Neural crest cell (in vitro differentiated cells): ENCODE measurements at regions not wholly inside any gene's neighbourhood (a gene's known extent, or its start where the extent isn't known, plus 50 kb on each side); places are given as distances from the start of the nearest gene placed in this dataset.

ENCODE experiments used
- DNase-seq: peaks from one replicate; pipeline ENCODE4 v3.0.0; 2021; ENCODE audit warnings: low read depth, mixed read lengths, low spot score
- H3K27ac Mint-ChIP-seq: one replicate; pipeline ENCODE4 v1.8.0; 2021; ENCODE audit warnings: mild to moderate bottlenecking, mixed read lengths; ENCODE audit not compliant: unreplicated experiment
- H3K27me3 Mint-ChIP-seq: 2 replicates; pipeline ENCODE4 v1.8.0; 2021; ENCODE audit warnings: low read depth, mild to moderate bottlenecking, mixed read lengths
- H3K36me3 Mint-ChIP-seq: 2 replicates; pipeline ENCODE4 v1.8.0; 2021; ENCODE audit warnings: low read depth, mild to moderate bottlenecking, mixed read lengths
- H3K4me1 Mint-ChIP-seq: 2 replicates; pipeline ENCODE4 v1.8.0; 2021; ENCODE audit warnings: mixed read lengths
- H3K4me3 Mint-ChIP-seq: one replicate; pipeline ENCODE4 v1.8.0; 2021; ENCODE audit warnings: mild to moderate bottlenecking, mixed read lengths
- H3K9me3 Mint-ChIP-seq: 2 replicates; pipeline ENCODE4 v1.8.0; 2021; ENCODE audit warnings: mixed read lengths
- CTCF ChIP-seq: fragments of 200-600 bp; sonication (generic); conservative IDR thresholded peaks from 2 replicates; pipeline ENCODE4 v1.5.0; 2021; ENCODE audit warnings: antibody characterized with exemption, mild to moderate bottlenecking

GRCh38 chr12:92336641-92337040 is 191.0 kb upstream of the BTG1 start:
- no peak for DNase-seq
- no peak for TF ChIP-seq CTCF
- Mint-ChIP-seq H3K4me1 (peaks cover 8% of the 10 kb centered on the region), H3K36me3 (no peaks in the 10 kb centered on the region), H3K9me3 (no peaks in the 10 kb centered on the region), H3K27me3 (no peaks in the 10 kb centered on the region), H3K27ac (no peak overlapping the region), H3K4me3 (no peak overlapping the region)

- Mint-ChIP-seq H3K4me3 (no peak overlapping the region), H3K27me3 (no peaks in the 10 kb centered on the region), H3K9me3 (no peaks in the 10 kb centered on the region), H3K36me3 (no peaks in the 10 kb centered on the region), H3K4me1 (peaks cover 8% of the 10 kb centered on the region), H3K27ac (no peak overlapping the region)
- TF ChIP-seq CTCF: no peak
- no peak for DNase-seq
Observed at GRCh38 chr12:92335831-92336230, 190.2 kb upstream of the BTG1 start.

- Mint-ChIP-seq H3K27ac (no peak overlapping the region), H3K27me3 (no peaks in the 10 kb centered on the region), H3K4me3 (no peak overlapping the region), H3K36me3 (no peaks in the 10 kb centered on the region), H3K4me1 (peaks cover 12% of the 10 kb centered on the region), H3K9me3 (no peaks in the 10 kb centered on the region)
- no peak for DNase-seq
- TF ChIP-seq CTCF: no peak
Observed at GRCh38 chr12:92334552-92334951, 188.9 kb upstream of the BTG1 start.

- Mint-ChIP-seq H3K9me3 (no peaks in the 10 kb centered on the region), H3K4me3 (no peak overlapping the region), H3K36me3 (no peaks in the 10 kb centered on the region), H3K4me1 (peaks cover 12% of the 10 kb centered on the region), H3K27me3 (no peaks in the 10 kb centered on the region), H3K27ac (no peak overlapping the region)
- TF ChIP-seq CTCF: no peak
- no peak for DNase-seq
Observed at GRCh38 chr12:92332552-92332951, 186.9 kb upstream of the BTG1 start.

- no peak overlapping the region for H3K4me3 Mint-ChIP-seq
- TF ChIP-seq CTCF: no peak
- no peaks in the 10 kb centered on the region for H3K9me3 Mint-ChIP-seq
Observed at GRCh38 chr12:92331383-92331782, 185.7 kb upstream of the BTG1 start.

GRCh38 chr12:92330654-92331053 is 185.0 kb upstream of the BTG1 start:
- Mint-ChIP-seq H3K27me3 (no peaks in the 10 kb centered on the region), H3K4me1 (peaks cover 12% of the 10 kb centered on the region), H3K4me3 (no peak overlapping the region), H3K36me3 (no peaks in the 10 kb centered on the region), H3K9me3 (no peaks in the 10 kb centered on the region), H3K27ac (peak overlapping the region; percentile 0)
- no peak for DNase-seq
- TF ChIP-seq CTCF: no peak

More at GRCh38 chr12:92331383-92331782, 185.7 kb upstream of the BTG1 start:
- Mint-ChIP-seq H3K27ac (no peak overlapping the region), H3K36me3 (no peaks in the 10 kb centered on the region), H3K4me1 (peaks cover 12% of the 10 kb centered on the region), H3K27me3 (no peaks in the 10 kb centered on the region)
- no peak for DNase-seq
